T-helper 22 cell (primary cell): ENCODE measurements at regions not wholly inside any gene's neighbourhood (a gene's known extent, or its start where the extent isn't known, plus 50 kb on each side); places are given as distances from the start of the nearest gene placed in this dataset.
"Not testable (repeated sequence)": the region's sequence is repeated elsewhere in the genome, so short reads cannot be mapped to it uniquely, and the experiment has no call there.

Experiments
- DNase-seq: peaks from one replicate; pipeline ENCODE4 v3.0.0-alpha.2; 2020; ENCODE audit warnings: low read depth

GRCh38 chrX:52261125-52261462 is 76.4 kb downstream of the MAGED4 start:
- DNase-seq = no peak

- DNase-seq = peak; percentile 83
These were observed 76.9 kb downstream of the MAGED4 start for GRCh38 chrX:52261463-52262194.

- DNase-seq = no peak
These were observed 77.5 kb downstream of the MAGED4 start for GRCh38 chrX:52262195-52262546.

- no peak for DNase-seq
These were observed 78.7 kb downstream of the MAGED4 start for GRCh38 chrX:52263417-52263816.

GRCh38 chrX:52265713-52266112 is 81.0 kb downstream of the MAGED4 start:
- no peak for DNase-seq

- not testable (repeated sequence) for DNase-seq
These were observed 83.8 kb downstream of the MAGED4 start for GRCh38 chrX:52268502-52268901.

GRCh38 chrX:52270453-52271116 is 85.9 kb downstream of the MAGED4 start:
- DNase-seq = no peak

GRCh38 chrX:52271206-52271605 is 86.5 kb downstream of the MAGED4 start:
- no peak for DNase-seq

GRCh38 chrX:52277666-52278065 is 91.2 kb upstream of the XAGE2 start:
- no peak for DNase-seq

GRCh38 chrX:52280812-52281211 is 88.0 kb upstream of the XAGE2 start:
- no peak for DNase-seq

- DNase-seq = no peak
These were observed 84.0 kb upstream of the XAGE2 start for GRCh38 chrX:52284865-52285264.

- not testable (repeated sequence) for DNase-seq
These were observed 69.9 kb upstream of the XAGE2 start for GRCh38 chrX:52298968-52299367.

- DNase-seq = not testable (repeated sequence)
These were observed 60.3 kb upstream of the XAGE2 start for GRCh38 chrX:52308532-52308931.
